CD4-positive, alpha-beta T cell treated with Interferon gamma for 1 hour (primary cell): ENCODE measurements at regions not wholly inside any gene's neighbourhood (a gene's known extent, or its start where the extent isn't known, plus 50 kb on each side); places are given as distances from the start of the nearest gene placed in this dataset.
"Not testable (repeated sequence)": the region's sequence is repeated elsewhere in the genome, so short reads cannot be mapped to it uniquely, and the experiment has no call there.

Source experiments
- DNase-seq: peaks from one replicate; pipeline ENCODE4 v3.0.0-alpha.2; 2020

GRCh38 chr7:1300636-1301035 lies 68.0 kb downstream of the UNCX start:
- DNase-seq: no peak

- DNase-seq: no peak
Measured at GRCh38 chr7:1301054-1301881, 68.6 kb downstream of the UNCX start.

GRCh38 chr7:1301882-1302251 lies 69.2 kb downstream of the UNCX start:
- no peak for DNase-seq

GRCh38 chr7:1302936-1303335 lies 70.3 kb downstream of the UNCX start:
- DNase-seq: no peak

DNA sequence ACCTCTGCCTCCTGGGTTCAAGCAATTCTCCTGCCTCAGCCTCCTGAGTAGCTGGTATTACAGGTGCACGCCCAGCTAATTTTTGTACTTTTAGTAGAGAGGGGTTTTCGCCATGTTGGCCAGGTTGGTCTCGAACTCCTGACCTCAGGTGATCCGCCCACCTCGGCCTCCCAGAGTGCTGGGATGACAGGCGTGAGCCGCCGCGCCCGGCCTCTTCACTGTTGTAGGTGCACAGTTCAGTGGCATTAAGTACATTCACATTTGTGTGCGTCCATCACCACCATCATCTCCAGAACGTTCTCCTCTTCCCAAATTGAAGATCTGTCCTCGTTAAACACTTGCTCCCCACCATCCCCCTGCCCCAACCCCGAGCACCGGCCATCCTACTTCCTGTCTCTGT lies 71.3 kb downstream of the UNCX start:
- not testable (repeated sequence) for DNase-seq

DNA sequence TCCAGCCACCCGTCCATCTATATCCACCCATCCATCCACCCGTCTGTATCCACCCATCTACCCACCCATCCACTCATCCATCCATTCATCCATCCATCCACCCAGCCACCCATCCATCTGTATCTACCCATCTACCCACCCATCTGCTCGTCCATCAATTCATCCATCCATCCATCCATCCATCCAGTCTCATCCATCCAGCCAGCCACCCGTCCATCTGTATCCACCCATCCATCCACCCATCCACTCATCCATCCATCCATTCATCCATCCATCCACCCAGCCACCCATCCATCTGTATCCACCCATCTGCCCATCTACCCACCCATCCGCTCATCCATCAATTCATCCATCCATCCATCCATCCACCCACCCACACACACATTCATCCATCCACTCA lies 73.2 kb downstream of the UNCX start:
- no peak for DNase-seq

- no peak for DNase-seq
Measured at GRCh38 chr7:1307828-1308227, 75.2 kb downstream of the UNCX start.

DNA sequence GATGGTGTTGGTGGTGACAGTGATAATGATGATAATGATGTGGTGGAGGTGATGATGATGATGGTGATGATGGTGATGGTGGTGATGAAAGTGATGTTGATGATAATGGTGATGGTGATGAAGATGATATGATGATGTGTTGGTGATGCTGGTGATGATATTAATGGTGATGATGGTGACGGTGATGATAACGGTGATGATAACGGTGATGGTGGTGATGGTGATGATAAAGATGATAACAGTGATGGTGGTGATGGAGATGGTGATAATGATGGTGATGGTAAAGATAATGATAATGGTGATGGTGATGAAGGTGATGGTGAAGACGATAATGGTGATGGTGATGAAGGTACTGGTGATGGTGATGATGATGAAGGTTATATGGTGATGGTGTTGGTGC lies 76.6 kb downstream of the UNCX start:
- DNase-seq: no peak

DNA sequence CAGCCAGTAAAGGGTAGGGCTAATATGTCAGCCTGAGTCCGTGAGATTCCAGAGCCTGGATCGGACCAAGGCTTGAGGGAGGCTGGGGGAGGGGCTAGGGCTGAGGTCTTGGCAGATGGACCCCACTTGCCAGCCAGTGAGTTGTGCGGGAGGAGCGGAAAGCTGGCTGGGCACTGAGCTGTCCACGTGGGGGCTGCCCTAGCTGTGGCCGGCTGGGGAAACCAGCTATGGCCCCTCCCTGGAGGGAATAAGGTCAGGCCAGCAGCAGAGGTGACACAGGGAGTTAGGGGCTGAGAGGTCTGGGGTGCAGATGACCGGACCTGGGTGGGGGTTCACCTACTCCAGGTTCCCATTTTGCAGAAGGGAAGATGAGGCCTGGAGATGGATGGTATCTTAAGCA lies 77.3 kb downstream of the UNCX start:
- DNase-seq: no peak

- DNase-seq: no peak
Measured at GRCh38 chr7:1310936-1311335, 78.3 kb downstream of the UNCX start.

- no peak for DNase-seq
Measured at GRCh38 chr7:1311406-1312135, 78.9 kb downstream of the UNCX start.

DNA sequence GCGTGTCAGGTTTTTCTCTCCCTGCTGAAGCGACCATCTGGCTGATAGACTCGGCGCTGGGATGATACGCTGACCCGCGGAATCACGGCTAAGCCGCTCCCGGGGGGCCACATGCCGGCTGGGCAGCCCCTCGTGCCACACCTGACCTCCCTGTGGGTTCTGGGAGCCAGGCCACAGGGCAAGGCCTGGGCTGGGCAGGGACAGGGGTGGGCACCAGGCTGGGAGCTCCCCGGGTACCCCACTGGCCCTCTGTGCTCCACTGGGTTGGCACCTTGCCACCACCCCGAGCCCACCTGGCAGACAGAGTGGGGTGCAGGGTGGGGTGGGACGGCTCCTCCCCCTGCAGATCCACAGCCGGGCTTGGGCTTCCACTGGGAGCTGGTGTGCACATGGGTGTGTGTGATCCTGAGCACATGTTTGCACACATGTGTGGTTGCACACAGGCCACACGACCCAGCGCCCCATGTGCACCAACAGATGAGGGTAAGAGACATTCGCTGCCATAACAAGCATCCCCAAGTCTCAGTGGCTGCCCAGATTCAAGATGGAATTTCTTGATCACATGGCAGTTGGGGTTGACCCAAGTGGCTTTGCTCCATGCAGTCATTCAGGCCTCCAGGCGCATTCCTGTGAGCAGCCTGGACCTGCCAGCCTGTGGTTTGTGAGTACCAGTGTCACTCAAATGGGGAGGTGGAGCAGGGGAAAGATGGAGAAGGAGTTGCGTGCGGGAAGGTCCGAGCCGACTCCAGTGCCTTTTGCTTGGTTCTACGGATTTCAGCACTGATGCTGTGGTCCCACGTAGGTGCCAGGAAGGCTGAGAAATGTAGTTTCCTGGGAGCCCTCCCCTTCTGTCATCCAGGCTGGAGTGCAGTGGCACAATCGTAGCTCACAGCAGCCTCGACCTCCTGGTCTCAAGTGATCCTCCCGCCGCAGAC lies 79.7 kb downstream of the UNCX start:
- DNase-seq: no peak

DNA sequence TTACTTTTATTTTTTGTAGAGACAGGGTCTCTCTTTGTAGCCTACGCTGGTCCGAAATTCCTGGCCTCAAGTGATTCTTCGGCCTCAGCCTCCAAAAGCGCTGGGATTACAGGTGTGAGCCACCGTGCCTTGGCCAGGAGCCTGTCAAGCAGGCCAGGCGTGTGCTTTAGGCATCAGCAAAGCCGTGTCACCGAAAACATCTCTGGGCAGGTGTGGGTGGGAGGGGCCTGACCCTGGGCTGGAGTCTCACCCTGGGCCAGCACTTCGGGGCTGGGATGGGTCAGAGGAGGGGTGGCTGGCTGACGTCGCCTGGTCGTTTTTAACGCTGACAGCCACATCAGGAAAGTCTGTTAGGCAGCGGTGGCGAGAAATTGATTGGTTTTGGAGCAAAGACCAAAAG lies 80.9 kb downstream of the UNCX start:
- no peak for DNase-seq

DNA sequence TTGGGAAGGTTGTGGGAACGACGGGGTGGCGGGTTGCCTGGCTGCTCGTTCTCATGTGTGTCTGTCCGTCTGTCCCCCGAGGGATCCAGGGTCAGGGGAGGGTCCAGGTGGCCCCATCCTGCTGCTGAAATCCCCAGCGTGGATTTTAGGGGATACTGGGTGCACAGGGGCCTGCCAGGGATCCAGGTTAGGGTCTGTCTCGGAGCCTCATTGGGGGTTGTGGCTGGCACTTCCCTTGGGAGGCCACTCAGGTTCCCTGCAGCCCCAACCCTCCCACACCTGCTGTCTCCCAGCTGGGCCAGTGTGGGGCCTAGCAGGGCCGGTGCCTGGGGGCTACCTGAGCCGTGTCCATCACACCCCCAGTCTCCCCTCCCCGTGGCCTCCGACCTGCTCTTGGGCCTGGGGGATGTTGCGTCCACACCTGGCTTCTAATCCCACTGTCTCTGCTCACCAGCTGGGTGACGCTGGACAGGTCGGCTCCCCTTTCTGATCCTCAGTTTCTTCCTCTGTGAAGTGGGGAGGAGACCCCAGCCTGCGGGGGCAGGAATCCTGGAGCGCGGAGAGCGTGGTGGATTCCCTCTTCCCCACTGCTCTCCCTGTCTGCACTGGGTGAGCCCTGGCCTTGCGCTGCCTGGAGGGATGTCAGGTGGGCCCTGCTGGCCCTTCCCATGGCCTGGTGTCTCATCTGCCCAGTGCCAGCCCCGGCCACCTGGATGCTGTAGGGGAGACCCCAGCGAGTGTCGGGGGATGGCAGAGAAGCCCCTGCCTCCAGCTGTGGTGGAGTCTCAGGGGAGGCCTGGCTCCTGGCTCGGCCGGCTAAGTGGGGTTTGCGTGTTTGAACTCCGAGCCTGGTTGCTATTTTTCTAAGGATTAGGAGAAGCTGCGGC lies 81.6 kb downstream of the UNCX start:
- DNase-seq: no peak

DNA sequence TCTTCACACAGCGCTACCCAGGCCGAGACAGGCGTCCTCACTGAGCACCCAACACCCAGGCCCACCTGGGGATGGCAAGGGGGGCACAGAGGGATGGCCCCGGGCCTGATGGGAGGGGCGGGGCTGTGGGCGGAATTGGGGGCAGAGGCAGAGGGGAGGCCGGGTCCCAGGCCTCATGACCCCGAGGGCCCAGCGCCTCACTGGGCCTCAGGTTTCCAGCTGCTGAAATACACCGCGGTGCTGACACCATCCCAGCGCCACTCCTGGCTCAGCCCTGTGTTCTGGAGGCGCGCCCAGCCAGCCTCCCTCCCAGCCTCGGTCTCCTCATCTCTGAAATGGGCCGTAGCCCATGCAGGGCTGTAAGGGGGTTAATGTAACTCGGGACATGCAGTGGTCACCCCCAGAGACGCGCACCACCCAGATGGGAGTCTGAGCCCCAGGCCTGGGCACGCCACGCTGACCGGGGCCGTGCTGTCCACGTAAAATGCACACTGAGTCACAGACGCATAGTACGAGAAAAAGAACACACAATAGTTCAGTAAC lies 82.3 kb downstream of the UNCX start:
- DNase-seq: no peak

GRCh38 chr7:1316086-1316485 lies 83.4 kb downstream of the UNCX start:
- DNase-seq: no peak

GRCh38 chr7:1317646-1318045 lies 85.0 kb downstream of the UNCX start:
- DNase-seq: no peak

- no peak for DNase-seq
Measured at GRCh38 chr7:1318051-1318450, 85.4 kb downstream of the UNCX start.

DNA sequence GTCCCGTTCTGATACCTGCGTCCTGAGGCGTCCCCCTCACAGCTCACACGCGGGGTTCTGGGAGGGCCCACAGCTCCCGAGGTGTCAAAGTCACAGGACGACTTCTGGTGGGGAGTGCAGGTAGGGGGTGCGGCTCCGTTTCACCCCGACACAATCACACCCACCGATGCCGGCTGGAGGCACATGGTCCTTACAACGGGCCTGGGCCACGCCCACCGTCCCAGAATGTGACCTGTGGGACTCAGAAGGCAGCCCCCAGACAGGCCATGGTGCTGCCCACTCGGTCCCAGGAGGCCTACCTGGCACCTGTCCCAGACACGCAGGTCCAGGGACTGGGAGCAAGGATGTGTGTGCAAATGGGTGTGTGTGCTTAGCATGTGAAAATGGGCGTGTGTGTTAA lies 86.0 kb downstream of the UNCX start:
- no peak for DNase-seq

GRCh38 chr7:1320616-1321240 lies 88.1 kb downstream of the UNCX start:
- no peak for DNase-seq

- DNase-seq: no peak
Measured at GRCh38 chr7:1321411-1322239, 89.0 kb downstream of the UNCX start.
